B cell (primary cell): ENCODE measurements at regions not wholly inside any gene's neighbourhood (a gene's known extent, or its start where the extent isn't known, plus 50 kb on each side); places are given as distances from the start of the nearest gene placed in this dataset.

Source experiments
- EZH2 ChIP-seq: IDR thresholded peaks from 2 replicates; pipeline ENCODE4 v1.6.1; 2012; ENCODE audit warnings: borderline replicate concordance, low read depth, mild to moderate bottlenecking, moderate library complexity, low read length; ENCODE audit not compliant: insufficient read depth, poor library complexity, severe bottlenecking
- TF ChIP-seq, protein P1 (sequence below): fragments of 200-600 bp; IDR thresholded peaks from one replicate; pipeline ENCODE4 v1.8.0; 2022; ENCODE audit warnings: antibody characterized with exemption, mild to moderate bottlenecking

GRCh38 chr4:147423229-147423628, 57.7 kb upstream of the EDNRA start:
- TF ChIP-seq, protein P1, sequence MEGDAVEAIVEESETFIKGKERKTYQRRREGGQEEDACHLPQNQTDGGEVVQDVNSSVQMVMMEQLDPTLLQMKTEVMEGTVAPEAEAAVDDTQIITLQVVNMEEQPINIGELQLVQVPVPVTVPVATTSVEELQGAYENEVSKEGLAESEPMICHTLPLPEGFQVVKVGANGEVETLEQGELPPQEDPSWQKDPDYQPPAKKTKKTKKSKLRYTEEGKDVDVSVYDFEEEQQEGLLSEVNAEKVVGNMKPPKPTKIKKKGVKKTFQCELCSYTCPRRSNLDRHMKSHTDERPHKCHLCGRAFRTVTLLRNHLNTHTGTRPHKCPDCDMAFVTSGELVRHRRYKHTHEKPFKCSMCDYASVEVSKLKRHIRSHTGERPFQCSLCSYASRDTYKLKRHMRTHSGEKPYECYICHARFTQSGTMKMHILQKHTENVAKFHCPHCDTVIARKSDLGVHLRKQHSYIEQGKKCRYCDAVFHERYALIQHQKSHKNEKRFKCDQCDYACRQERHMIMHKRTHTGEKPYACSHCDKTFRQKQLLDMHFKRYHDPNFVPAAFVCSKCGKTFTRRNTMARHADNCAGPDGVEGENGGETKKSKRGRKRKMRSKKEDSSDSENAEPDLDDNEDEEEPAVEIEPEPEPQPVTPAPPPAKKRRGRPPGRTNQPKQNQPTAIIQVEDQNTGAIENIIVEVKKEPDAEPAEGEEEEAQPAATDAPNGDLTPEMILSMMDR = no peak
- TF ChIP-seq EZH2 = no peak
